ENCODE measurements at regions not wholly inside any gene's neighbourhood (a gene's known extent, or its start where the extent isn't known, plus 50 kb on each side); places are given as distances from the start of the nearest gene placed in this dataset.

DNA sequence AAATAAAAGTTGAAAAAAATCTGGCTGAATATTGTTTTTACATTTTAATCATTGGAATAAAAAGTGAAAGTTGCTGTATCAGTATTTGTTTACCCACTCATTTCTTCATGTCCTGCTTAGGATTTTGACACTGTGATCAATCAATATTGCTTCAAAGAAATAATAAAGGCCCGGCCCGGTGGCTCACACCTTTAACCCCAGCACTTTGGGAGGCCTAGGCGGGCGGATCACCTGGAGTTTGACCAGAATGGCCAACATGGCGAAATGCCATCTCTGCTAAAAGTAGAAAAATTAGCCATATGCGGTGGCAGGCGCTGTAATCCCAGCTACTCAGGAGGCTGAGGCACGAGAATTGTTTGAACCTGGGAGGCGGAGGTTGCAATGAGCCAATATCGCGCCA is 93.7 kb upstream of the CTNND2 start:
- no peaks in the 10 kb centered on the region for H3K4me1 ChIP-seq
- no peak overlapping the region for H3K4me3 ChIP-seq
- H3K36me3 ChIP-seq: no peaks in the 10 kb centered on the region
- H3K9me3 ChIP-seq: peaks cover 0 to 27% (median 6%) of the 10 kb centered on the region in 8 donors
- intact Hi-C loops (cut with DNase I; ENCODE audit: low total_unique reads): no loop called here
- no peak for TF ChIP-seq POLR2A (IDR thresholded peaks at IDR 0.05)
- TF ChIP-seq, protein P1, sequence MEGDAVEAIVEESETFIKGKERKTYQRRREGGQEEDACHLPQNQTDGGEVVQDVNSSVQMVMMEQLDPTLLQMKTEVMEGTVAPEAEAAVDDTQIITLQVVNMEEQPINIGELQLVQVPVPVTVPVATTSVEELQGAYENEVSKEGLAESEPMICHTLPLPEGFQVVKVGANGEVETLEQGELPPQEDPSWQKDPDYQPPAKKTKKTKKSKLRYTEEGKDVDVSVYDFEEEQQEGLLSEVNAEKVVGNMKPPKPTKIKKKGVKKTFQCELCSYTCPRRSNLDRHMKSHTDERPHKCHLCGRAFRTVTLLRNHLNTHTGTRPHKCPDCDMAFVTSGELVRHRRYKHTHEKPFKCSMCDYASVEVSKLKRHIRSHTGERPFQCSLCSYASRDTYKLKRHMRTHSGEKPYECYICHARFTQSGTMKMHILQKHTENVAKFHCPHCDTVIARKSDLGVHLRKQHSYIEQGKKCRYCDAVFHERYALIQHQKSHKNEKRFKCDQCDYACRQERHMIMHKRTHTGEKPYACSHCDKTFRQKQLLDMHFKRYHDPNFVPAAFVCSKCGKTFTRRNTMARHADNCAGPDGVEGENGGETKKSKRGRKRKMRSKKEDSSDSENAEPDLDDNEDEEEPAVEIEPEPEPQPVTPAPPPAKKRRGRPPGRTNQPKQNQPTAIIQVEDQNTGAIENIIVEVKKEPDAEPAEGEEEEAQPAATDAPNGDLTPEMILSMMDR (IDR thresholded peaks at IDR 0.05 in 8 of 11, conservative IDR thresholded peaks at IDR 0.05 in 3 of 11): no peak
- TF ChIP-seq POLR2AphosphoS5 (IDR thresholded peaks at IDR 0.05): no peak
- 90 to 96% (median 93%) methylated on average over 11 of the region's 11 CpGs for WGBS, 5 donors
- no peak for DNase-seq
- no peaks in the 10 kb centered on the region for H3K27me3 ChIP-seq (replicated peaks in 1 of 7)
- no peak overlapping the region for H3K27ac ChIP-seq

DNA sequence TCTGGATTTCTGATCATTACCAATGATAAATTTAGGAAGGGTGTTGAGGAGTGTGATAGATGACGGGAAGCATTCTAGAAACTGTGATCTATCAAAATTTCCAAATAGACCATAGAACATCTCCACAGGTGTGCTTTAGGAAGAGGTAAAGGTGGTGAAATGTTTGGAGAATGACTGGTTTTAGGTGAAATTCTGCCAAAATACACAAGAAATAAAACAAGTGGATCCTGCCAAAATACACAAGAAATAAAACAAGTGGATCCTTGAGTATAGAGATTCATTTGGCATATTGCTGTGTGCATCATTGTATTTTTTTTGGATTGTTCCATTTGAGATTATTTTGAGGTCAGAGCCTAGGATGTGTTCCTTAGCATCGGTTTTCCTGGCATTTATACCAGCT is 88.3 kb upstream of the CTNND2 start:
- no peaks in the 10 kb centered on the region for H3K27me3 ChIP-seq (replicated peaks in 1 of 7)
- 75 to 95% (median 87%) methylated on average over 2 of the region's 2 CpGs for WGBS, 5 donors
- intact Hi-C loops (cut with DNase I; ENCODE audit: low total_unique reads): no loop called here

DNA sequence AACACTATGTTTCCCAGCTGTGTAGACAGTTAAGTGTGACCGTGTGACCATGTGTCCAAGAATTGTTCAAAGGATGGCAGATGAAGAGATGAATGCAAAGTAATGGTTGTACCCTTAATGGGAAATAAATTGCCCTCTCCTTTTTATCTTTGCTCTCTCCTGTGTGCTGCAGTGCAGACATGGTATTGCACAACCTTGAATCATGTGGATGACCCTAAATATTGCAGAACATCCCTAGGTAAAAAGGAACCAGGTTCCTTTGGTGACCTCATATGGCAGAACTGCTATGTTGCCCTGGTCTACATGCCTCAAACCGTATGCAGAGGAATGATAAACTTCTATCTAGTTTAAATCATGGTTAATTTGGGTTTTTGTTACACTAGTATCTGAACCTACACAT is 81.7 kb upstream of the CTNND2 start:
- Histone ChIP-seq H3K4me3 (no peak overlapping the region), H3K36me3 (no peaks in the 10 kb centered on the region), H3K27me3 (replicated peaks in 1 of 7) (no peaks in the 10 kb centered on the region), H3K9me3 (no peaks in the 10 kb centered on the region), H3K4me1 (no peaks in the 10 kb centered on the region), H3K27ac (no peak overlapping the region)
- TF ChIP-seq POLR2A (IDR thresholded peaks at IDR 0.05) (no peak), POLR2AphosphoS5 (IDR thresholded peaks at IDR 0.05) (no peak)
- TF ChIP-seq, protein P1 (IDR thresholded peaks at IDR 0.05 in 8 of 11, conservative IDR thresholded peaks at IDR 0.05 in 3 of 11): no peak
- 55 to 84% (median 79%) methylated on average over 2 of the region's 2 CpGs for WGBS, 5 donors
- intact Hi-C loops (cut with DNase I; ENCODE audit: low total_unique reads): no loop called here
- no peak for DNase-seq

More for the DNA sequence above, 88.3 kb upstream of the CTNND2 start:
- no peak overlapping the region for H3K27ac ChIP-seq
- H3K36me3 ChIP-seq: no peaks in the 10 kb centered on the region
- DNase-seq: no peak
- peaks cover 0 to 20% (median 6%) of the 10 kb centered on the region in 8 donors for H3K9me3 ChIP-seq
- H3K4me1 ChIP-seq: no peaks in the 10 kb centered on the region
- no peak for TF ChIP-seq POLR2AphosphoS5 (IDR thresholded peaks at IDR 0.05)
- H3K4me3 ChIP-seq: no peak overlapping the region

DNA sequence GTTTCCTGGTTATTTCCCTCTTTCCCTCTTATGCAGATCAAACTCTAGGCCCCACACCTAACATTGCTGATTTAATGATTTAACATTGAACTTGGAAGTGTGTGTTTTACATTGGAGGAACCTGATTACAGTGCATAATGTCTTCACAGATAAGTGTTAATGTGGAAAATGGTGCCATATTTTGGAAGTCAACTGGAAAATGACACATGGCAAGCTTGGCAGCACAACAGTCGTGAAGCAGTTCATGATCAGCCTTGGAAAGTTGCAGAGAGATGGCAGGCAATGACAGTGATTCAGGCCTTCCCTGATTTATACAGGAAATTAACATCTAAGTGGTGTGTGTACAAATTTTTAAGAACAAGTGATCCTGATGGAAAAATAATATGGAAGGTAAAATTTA is 80.0 kb upstream of the CTNND2 start:
- intact Hi-C loops (cut with DNase I; ENCODE audit: low total_unique reads): no loop called here
- whole genome bisulfite sequencing, 5 donors: 42 to 87% (median 66%) methylated on average over 1 of the region's 1 CpG

More for the DNA sequence above, 80.0 kb upstream of the CTNND2 start:
- no peak overlapping the region for H3K27ac ChIP-seq
- H3K36me3 ChIP-seq: no peaks in the 10 kb centered on the region
- no peaks in the 10 kb centered on the region for H3K4me1 ChIP-seq
- H3K9me3 ChIP-seq: peaks cover 0 to 7% (median 0%) of the 10 kb centered on the region in 8 donors
- no peak overlapping the region for H3K4me3 ChIP-seq
- no peaks in the 10 kb centered on the region for H3K27me3 ChIP-seq (replicated peaks in 1 of 7)
- TF ChIP-seq, protein P1 (IDR thresholded peaks at IDR 0.05 in 8 of 11, conservative IDR thresholded peaks at IDR 0.05 in 3 of 11): no peak
- no peak for TF ChIP-seq POLR2AphosphoS5 (IDR thresholded peaks at IDR 0.05)
- TF ChIP-seq POLR2A (IDR thresholded peaks at IDR 0.05): no peak
- DNase-seq: no peak
